GM23338 (cell line): ENCODE measurements at regions not wholly inside any gene's neighbourhood (a gene's known extent, or its start where the extent isn't known, plus 50 kb on each side); places are given as distances from the start of the nearest gene placed in this dataset.

ENCODE experiments used
- ATAC-seq: fragments of 200-7000 bp; cut with Tn5 transposase; 3 replicates; pipeline ENCODE4 v1.9.1; 2020
- DNase-seq: peaks from one replicate; pipeline ENCODE4 v3.0.0-alpha.2; 2015; ENCODE audit warnings: low spot score
- H2AFZ ChIP-seq: fragments of 200-600 bp; sonication (generic); 2 replicates; pipeline ENCODE4 v1.8.0; 2016; ENCODE audit warnings: antibody characterized with exemption, mild to moderate bottlenecking, moderate library complexity
- H3F3A ChIP-seq: fragments of 200-600 bp; sonication (generic); replicated peaks from 2 replicates; pipeline ENCODE4 v1.8.0; 2017; ENCODE audit warnings: antibody characterized with exemption, mixed run types, low read depth
- H3K27ac ChIP-seq: fragments of 200-600 bp; sonication (generic); 2 replicates; pipeline ENCODE4 v1.6.1; 2016; ENCODE audit warnings: low read depth
- H3K27me3 ChIP-seq: fragments of 200-600 bp; sonication (generic); 2 replicates; pipeline ENCODE4 v1.8.0; 2016; ENCODE audit warnings: mild to moderate bottlenecking, mixed run types, moderate library complexity; ENCODE audit not compliant: insufficient read depth
- H3K36me3 ChIP-seq: fragments of 200-600 bp; sonication (generic); 2 replicates; pipeline ENCODE4 v1.8.0; 2016; ENCODE audit warnings: mild to moderate bottlenecking; ENCODE audit not compliant: insufficient read depth
- H3K4me1 ChIP-seq: fragments of 200-600 bp; sonication (generic); 2 replicates; pipeline ENCODE4 v1.8.0; 2016; ENCODE audit warnings: mild to moderate bottlenecking, moderate library complexity; ENCODE audit not compliant: insufficient read depth
- H3K4me2 ChIP-seq: fragments of 200-600 bp; sonication (generic); 2 replicates; pipeline ENCODE4 v1.7.1; 2017; ENCODE audit warnings: mixed run types
- H3K4me3 ChIP-seq: fragments of 200-600 bp; sonication (generic); 2 replicates; pipeline ENCODE4 v1.6.1; 2016; ENCODE audit warnings: mixed run types
- H3K79me2 ChIP-seq: fragments of 200-600 bp; sonication (generic); replicated peaks from 2 replicates; pipeline ENCODE4 v1.8.0; 2017; ENCODE audit warnings: mild to moderate bottlenecking; ENCODE audit not compliant: insufficient read depth
- H3K9me2 ChIP-seq: fragments of 200-600 bp; sonication (generic); 2 replicates; pipeline ENCODE4 v1.8.0; 2017; ENCODE audit not compliant: insufficient read depth
- H4K20me1 ChIP-seq: fragments of 200-600 bp; sonication (generic); replicated peaks from 2 replicates; pipeline ENCODE4 v1.8.0; 2017; ENCODE audit warnings: mild to moderate bottlenecking; ENCODE audit not compliant: insufficient read depth
- H3K27ac Mint-ChIP-seq: 2 replicates; pipeline ENCODE4 v1.8.0; 2020; ENCODE audit warnings: inconsistent platforms, mild to moderate bottlenecking, moderate library complexity, mixed read lengths
- H3K27me3 Mint-ChIP-seq: 3 replicates; pipeline ENCODE4 v1.8.0; 2022; ENCODE audit warnings: low read depth, mild to moderate bottlenecking, moderate library complexity, mixed read lengths, inconsistent platforms; ENCODE audit not compliant: insufficient read depth, poor library complexity
- H3K36me3 Mint-ChIP-seq: 3 replicates; pipeline ENCODE4 v1.8.0; 2021; ENCODE audit warnings: low read depth, mild to moderate bottlenecking, inconsistent platforms, moderate library complexity, mixed read lengths
- H3K4me1 Mint-ChIP-seq: 3 replicates; pipeline ENCODE4 v1.8.0; 2020; ENCODE audit warnings: mild to moderate bottlenecking, inconsistent platforms, mixed read lengths
- H3K4me3 Mint-ChIP-seq: 3 replicates; pipeline ENCODE4 v1.8.0; 2021; ENCODE audit warnings: moderate library complexity, mild to moderate bottlenecking, inconsistent platforms, mixed read lengths
- H3K9me3 Mint-ChIP-seq: 3 replicates; pipeline ENCODE4 v1.8.0; 2020; ENCODE audit warnings: moderate library complexity, mild to moderate bottlenecking, inconsistent platforms, mixed read lengths
- CREB1 ChIP-seq: fragments of 250-450 bp; sonication (Bioruptor Pico); IDR thresholded peaks from 2 replicates; pipeline ENCODE4 v1.5.0; 2020; ENCODE audit warnings: low read depth, mild to moderate bottlenecking, moderate library complexity
- EZH2 ChIP-seq: fragments of 200-600 bp; sonication (generic); IDR thresholded peaks from one replicate; pipeline ENCODE4 v1.8.0; 2017; ENCODE audit warnings: antibody characterized with exemption, mild to moderate bottlenecking, low read depth; ENCODE audit not compliant: unreplicated experiment
- EZH2phosphoT487 ChIP-seq: fragments of 200-600 bp; sonication (generic); IDR thresholded peaks from one replicate; pipeline ENCODE4 v1.8.1; 2018; ENCODE audit warnings: antibody characterized with exemption; ENCODE audit not compliant: unreplicated experiment
- NANOG ChIP-seq: IDR thresholded peaks from 2 replicates; pipeline ENCODE4 v1.6.1; 2016; ENCODE audit warnings: antibody characterized with exemption, borderline replicate concordance
- POLR2AphosphoS5 ChIP-seq: IDR thresholded peaks from 2 replicates; pipeline ENCODE4 v1.6.1; 2016; ENCODE audit warnings: antibody characterized with exemption, low read depth
- ZNF114 ChIP-seq: fragments of 250-450 bp; sonication (Bioruptor Pico); IDR thresholded peaks from 2 replicates; pipeline ENCODE4 v1.5.0; 2020; ENCODE audit warnings: mild to moderate bottlenecking, moderate library complexity
- ZNF331 ChIP-seq: fragments of 250-450 bp; sonication (Bioruptor Pico); IDR thresholded peaks from 2 replicates; pipeline ENCODE4 v1.5.0; 2020; ENCODE audit warnings: low read depth, mild to moderate bottlenecking, moderate library complexity
- TF ChIP-seq, protein P1 (sequence below): IDR thresholded peaks from 2 replicates; pipeline ENCODE4 v1.6.1; 2016; ENCODE audit warnings: antibody characterized with exemption
- TF ChIP-seq, protein P2 (sequence below): fragments of 250-450 bp; sonication (Bioruptor Pico); IDR thresholded peaks from 2 replicates; pipeline ENCODE4 v1.5.0; 2020; ENCODE audit warnings: mild to moderate bottlenecking, moderate library complexity

DNA sequence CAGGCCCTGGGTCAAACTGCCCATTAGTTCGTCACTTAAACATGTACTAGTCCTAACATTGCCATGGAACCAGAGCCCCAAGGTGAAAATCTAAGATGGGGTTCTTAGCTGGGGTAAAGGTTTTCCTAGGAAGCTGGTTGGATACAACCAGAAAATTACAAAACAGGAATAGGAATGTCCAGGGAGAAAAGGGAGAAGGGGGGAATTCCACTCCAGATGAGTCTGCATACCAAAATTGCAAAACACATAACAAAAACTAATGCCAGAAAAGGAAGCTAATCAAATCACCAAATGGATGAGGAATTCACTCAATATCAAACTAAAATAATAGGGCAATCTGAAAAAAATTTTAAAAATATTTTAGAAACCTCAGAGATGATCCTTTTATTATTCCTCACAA lies 396.2 kb downstream of the EFNA5 start:
- Histone ChIP-seq H2AFZ (no peak overlapping the region), H3K4me1 (peaks cover 23% of the 10 kb centered on the region), H3K4me2 (no peak overlapping the region), H3K79me2 (no peaks in the 10 kb centered on the region), H4K20me1 (no peaks in the 10 kb centered on the region), H3K36me3 (no peaks in the 10 kb centered on the region), H3K27ac (no peak overlapping the region), H3K4me3 (no peak overlapping the region), H3K27me3 (no peaks in the 10 kb centered on the region), H3K9me2 (no peaks in the 10 kb centered on the region), H3F3A (no peaks in the 10 kb centered on the region)
- H3K4me3 Mint-ChIP-seq: no peak overlapping the region
- no peaks in the 10 kb centered on the region for H3K9me3 Mint-ChIP-seq
- H3K27ac Mint-ChIP-seq: no peak overlapping the region; the same call in 1 of the 2 replicates
- H3K4me1 Mint-ChIP-seq: peaks cover 18% of the 10 kb centered on the region
- DNase-seq (no peak), ATAC-seq (no peak)
- H3K27me3 Mint-ChIP-seq: no peaks in the 10 kb centered on the region
- TF ChIP-seq EZH2phosphoT487 (no peak), NANOG (no peak), ZNF331 (CRISPR knock-in tag) (no peak), EZH2 (no peak), CREB1 (CRISPR knock-in tag) (no peak), POLR2AphosphoS5 (no peak), ZNF114 (CRISPR knock-in tag) (no peak)
- TF ChIP-seq, protein P1, sequence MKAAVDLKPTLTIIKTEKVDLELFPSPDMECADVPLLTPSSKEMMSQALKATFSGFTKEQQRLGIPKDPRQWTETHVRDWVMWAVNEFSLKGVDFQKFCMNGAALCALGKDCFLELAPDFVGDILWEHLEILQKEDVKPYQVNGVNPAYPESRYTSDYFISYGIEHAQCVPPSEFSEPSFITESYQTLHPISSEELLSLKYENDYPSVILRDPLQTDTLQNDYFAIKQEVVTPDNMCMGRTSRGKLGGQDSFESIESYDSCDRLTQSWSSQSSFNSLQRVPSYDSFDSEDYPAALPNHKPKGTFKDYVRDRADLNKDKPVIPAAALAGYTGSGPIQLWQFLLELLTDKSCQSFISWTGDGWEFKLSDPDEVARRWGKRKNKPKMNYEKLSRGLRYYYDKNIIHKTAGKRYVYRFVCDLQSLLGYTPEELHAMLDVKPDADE: no peak
- TF ChIP-seq, protein P2, sequence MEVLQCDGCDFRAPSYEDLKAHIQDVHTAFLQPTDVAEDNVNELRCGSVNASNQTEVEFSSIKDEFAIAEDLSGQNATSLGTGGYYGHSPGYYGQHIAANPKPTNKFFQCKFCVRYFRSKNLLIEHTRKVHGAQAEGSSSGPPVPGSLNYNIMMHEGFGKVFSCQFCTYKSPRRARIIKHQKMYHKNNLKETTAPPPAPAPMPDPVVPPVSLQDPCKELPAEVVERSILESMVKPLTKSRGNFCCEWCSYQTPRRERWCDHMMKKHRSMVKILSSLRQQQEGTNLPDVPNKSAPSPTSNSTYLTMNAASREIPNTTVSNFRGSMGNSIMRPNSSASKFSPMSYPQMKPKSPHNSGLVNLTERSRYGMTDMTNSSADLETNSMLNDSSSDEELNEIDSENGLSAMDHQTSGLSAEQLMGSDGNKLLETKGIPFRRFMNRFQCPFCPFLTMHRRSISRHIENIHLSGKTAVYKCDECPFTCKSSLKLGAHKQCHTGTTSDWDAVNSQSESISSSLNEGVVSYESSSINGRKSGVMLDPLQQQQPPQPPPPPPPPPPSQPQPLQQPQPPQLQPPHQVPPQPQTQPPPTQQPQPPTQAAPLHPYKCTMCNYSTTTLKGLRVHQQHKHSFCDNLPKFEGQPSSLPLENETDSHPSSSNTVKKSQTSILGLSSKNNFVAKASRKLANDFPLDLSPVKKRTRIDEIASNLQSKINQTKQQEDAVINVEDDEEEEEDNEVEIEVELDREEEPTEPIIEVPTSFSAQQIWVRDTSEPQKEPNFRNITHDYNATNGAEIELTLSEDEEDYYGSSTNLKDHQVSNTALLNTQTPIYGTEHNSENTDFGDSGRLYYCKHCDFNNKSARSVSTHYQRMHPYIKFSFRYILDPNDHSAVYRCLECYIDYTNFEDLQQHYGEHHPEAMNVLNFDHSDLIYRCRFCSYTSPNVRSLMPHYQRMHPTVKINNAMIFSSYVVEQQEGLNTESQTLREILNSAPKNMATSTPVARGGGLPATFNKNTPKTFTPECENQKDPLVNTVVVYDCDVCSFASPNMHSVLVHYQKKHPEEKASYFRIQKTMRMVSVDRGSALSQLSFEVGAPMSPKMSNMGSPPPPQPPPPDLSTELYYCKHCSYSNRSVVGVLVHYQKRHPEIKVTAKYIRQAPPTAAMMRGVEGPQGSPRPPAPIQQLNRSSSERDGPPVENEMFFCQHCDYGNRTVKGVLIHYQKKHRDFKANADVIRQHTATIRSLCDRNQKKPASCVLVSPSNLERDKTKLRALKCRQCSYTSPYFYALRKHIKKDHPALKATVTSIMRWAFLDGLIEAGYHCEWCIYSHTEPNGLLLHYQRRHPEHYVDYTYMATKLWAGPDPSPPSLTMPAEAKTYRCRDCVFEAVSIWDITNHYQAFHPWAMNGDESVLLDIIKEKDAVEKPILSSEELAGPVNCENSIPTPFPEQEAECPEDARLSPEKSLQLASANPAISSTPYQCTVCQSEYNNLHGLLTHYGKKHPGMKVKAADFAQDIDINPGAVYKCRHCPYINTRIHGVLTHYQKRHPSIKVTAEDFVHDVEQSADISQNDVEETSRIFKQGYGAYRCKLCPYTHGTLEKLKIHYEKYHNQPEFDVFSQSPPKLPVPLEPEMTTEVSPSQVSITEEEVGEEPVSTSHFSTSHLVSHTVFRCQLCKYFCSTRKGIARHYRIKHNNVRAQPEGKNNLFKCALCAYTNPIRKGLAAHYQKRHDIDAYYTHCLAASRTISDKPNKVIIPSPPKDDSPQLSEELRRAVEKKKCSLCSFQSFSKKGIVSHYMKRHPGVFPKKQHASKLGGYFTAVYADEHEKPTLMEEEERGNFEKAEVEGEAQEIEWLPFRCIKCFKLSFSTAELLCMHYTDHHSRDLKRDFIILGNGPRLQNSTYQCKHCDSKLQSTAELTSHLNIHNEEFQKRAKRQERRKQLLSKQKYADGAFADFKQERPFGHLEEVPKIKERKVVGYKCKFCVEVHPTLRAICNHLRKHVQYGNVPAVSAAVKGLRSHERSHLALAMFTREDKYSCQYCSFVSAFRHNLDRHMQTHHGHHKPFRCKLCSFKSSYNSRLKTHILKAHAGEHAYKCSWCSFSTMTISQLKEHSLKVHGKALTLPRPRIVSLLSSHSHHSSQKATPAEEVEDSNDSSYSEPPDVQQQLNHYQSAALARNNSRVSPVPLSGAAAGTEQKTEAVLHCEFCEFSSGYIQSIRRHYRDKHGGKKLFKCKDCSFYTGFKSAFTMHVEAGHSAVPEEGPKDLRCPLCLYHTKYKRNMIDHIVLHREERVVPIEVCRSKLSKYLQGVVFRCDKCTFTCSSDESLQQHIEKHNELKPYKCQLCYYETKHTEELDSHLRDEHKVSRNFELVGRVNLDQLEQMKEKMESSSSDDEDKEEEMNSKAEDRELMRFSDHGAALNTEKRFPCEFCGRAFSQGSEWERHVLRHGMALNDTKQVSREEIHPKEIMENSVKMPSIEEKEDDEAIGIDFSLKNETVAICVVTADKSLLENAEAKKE (CRISPR knock-in tag): no peak
- H3K36me3 Mint-ChIP-seq: no peaks in the 10 kb centered on the region
